Activated naive CD4-positive, alpha-beta T cell treated with anti-CD3 and anti-CD28 coated beads, Interleukin-2, amount 10 ng/mL, durations not matched to agents 7 days and 5 days (primary cell): ENCODE measurements at regions not wholly inside any gene's neighbourhood (a gene's known extent, or its start where the extent isn't known, plus 50 kb on each side); places are given as distances from the start of the nearest gene placed in this dataset.
"Not testable (repeated sequence)": the region's sequence is repeated elsewhere in the genome, so short reads cannot be mapped to it uniquely, and the experiment has no call there.

Experiments
- CTCF ChIA-PET: fragments of 350-600 bp; sonication (Branson Sonifier 250); formaldehyde crosslinking; loops from one replicate; lab custom pipeline; 2021; ENCODE audit warnings: antibody characterized with exemption; lab: Charles Lee
- DNase-seq: peaks from one replicate; pipeline ENCODE4 v3.0.0-alpha.2; 2020
- H3K27ac Mint-ChIP-seq: one replicate; pipeline ENCODE4 v1.8.0; 2021; ENCODE audit warnings: mild to moderate bottlenecking, moderate library complexity, mixed read lengths
- H3K27me3 Mint-ChIP-seq: one replicate; pipeline ENCODE4 v1.8.0; 2021; ENCODE audit warnings: mild to moderate bottlenecking, mixed read lengths
- H3K36me3 Mint-ChIP-seq: one replicate; pipeline ENCODE4 v1.8.0; 2021; ENCODE audit warnings: mixed read lengths
- H3K4me1 Mint-ChIP-seq: one replicate; pipeline ENCODE4 v1.8.0; 2021; ENCODE audit warnings: mixed read lengths
- H3K4me3 Mint-ChIP-seq: one replicate; pipeline ENCODE4 v1.8.0; 2021; ENCODE audit warnings: mild to moderate bottlenecking, moderate library complexity, mixed read lengths
- H3K9me3 Mint-ChIP-seq: one replicate; pipeline ENCODE4 v1.8.0; 2021; ENCODE audit warnings: mixed read lengths

DNA sequence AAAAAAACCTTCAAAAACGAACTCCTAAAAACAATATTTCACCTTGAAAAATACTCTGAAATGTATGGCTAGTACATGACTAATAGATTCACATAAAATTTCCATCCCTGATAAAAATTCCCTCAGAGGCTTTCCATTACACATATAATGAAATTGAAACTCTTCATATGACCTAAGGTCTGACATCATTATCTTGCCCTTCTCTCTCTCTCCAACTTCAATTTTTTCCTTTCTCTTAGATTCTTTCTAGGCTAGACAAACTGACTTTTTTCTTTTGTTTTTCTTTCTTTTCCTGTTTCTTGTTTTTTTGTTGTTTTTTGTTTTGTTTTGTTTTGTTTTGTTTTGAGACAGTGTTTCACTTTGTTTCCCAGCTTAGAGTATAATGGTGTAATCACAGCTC, 1220.5 kb downstream of the ROBO2 start:
- H3K27ac Mint-ChIP-seq, result no peak overlapping the region
- CTCF ChIA-PET, result interaction anchor here (0.6 kb wide), 1 partner anchor 26 kb away, joined by 3 read pairs; no protein-coding TSS in a partner anchor
- no peak for DNase-seq
- no peaks in the 10 kb centered on the region for H3K36me3 Mint-ChIP-seq
- H3K9me3 Mint-ChIP-seq, result peaks cover 17% of the 10 kb centered on the region
- H3K4me3 Mint-ChIP-seq, result no peak overlapping the region
- H3K27me3 Mint-ChIP-seq, result no peaks in the 10 kb centered on the region
- no peaks in the 10 kb centered on the region for H3K4me1 Mint-ChIP-seq

DNA sequence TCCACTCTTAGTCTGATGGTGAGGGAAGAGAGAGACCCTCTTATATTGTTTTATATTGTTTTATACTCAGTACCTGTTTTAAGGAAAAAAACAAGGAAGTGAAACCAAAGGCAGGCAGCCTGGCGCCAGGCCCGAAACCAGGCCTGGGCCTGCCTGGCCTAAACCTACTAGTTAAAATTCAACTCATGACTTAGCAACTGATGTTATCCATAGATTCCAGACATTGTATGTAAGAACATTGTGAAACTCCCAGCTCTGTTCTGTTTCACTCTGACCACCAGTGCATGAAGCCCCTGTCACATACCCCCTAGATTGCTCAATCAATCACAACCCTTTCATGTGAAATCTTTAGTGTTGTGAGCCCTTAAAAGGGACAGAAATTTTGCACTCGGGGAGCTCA, 1226.7 kb downstream of the ROBO2 start:
- H3K4me1 Mint-ChIP-seq, H3K4me3 Mint-ChIP-seq, H3K27me3 Mint-ChIP-seq, H3K36me3 Mint-ChIP-seq, CTCF ChIA-PET, H3K27ac Mint-ChIP-seq, DNase-seq: not testable (repeated sequence)
- H3K9me3 Mint-ChIP-seq, result peaks cover 17% of the 10 kb centered on the region

DNA sequence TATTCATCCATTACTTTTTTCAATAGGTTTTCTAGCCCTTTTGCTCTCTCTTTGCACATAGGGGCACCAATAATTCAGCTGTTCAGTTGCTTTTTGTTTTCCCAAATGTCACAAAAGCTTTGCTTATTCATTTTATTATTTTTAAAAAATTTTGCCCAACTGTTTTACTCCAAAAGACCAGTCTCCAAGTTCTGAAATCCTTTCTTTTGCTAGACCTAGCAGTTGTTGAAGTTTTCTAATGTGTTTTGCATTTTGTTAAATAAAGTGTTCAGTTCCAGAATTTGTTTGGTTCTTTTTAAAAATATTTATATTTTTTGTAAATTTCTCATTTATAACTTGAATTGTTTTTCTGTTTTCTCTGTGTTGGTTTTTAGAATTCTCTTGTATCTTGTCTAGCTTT, 1227.3 kb downstream of the ROBO2 start:
- no peak overlapping the region for H3K4me3 Mint-ChIP-seq
- H3K4me1 Mint-ChIP-seq, result no peaks in the 10 kb centered on the region
- CTCF ChIA-PET, result no interaction called here
- no peaks in the 10 kb centered on the region for H3K36me3 Mint-ChIP-seq
- H3K27ac Mint-ChIP-seq, result no peak overlapping the region
- peaks cover 17% of the 10 kb centered on the region for H3K9me3 Mint-ChIP-seq
- no peaks in the 10 kb centered on the region for H3K27me3 Mint-ChIP-seq
- no peak for DNase-seq

DNA sequence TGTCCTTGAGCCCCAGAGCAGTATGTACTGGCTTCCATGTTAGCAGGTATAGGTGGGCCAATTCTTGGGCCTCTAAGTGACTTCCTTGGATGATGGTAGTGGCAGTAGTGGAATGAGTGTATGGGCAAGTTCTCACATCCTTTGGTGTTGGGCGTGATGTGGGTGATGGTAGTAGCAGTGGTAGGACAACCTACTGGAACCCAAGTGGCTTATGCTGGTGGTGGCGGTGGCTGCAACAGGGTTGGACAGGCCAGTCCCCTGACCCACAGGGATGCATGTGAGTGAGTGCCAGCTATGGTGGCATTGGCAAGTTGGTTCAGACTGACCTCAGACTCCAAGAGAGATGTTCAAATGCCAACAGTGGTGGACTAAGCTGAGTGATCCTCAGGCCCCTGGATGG, 1228.2 kb downstream of the ROBO2 start:
- Mint-ChIP-seq H3K36me3 (no peaks in the 10 kb centered on the region), H3K9me3 (peaks cover 15% of the 10 kb centered on the region), H3K27me3 (no peaks in the 10 kb centered on the region), H3K4me1 (no peaks in the 10 kb centered on the region), H3K27ac (no peak overlapping the region), H3K4me3 (no peak overlapping the region)
- CTCF ChIA-PET, result no interaction called here
- no peak for DNase-seq

- Mint-ChIP-seq H3K4me3 (no peak overlapping the region), H3K27ac (no peak overlapping the region), H3K4me1 (no peaks in the 10 kb centered on the region), H3K27me3 (no peaks in the 10 kb centered on the region), H3K9me3 (peaks cover 15% of the 10 kb centered on the region), H3K36me3 (no peaks in the 10 kb centered on the region)
- no peak for DNase-seq
- CTCF ChIA-PET, result no interaction called here
These were observed 1229.1 kb downstream of the ROBO2 start for GRCh38 chr3:78268716-78269668.

DNA sequence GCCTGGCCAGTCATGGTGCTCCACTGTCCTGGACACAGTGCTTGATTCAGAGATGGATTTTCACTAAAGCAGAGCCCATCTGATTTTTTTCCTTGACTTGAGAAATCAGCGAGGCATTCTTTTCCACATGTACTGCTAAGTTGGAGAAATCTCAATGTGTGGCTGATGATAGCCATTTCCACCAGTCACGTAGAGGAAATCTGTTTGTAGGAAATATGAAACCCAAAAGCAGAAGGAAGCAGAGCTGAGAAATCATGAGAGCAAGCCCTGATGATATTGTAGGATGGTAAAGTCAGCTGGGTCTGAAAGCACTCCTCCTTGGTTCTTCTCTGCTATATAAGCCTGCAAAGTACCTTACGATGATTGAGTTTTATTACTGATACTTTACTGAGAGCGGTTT, 1233.4 kb downstream of the ROBO2 start:
- CTCF ChIA-PET, result no interaction called here
- Mint-ChIP-seq H3K4me3 (no peak overlapping the region), H3K36me3 (no peaks in the 10 kb centered on the region), H3K9me3 (no peaks in the 10 kb centered on the region), H3K27ac (no peak overlapping the region), H3K27me3 (no peaks in the 10 kb centered on the region), H3K4me1 (no peaks in the 10 kb centered on the region)
- DNase-seq, result no peak

DNA sequence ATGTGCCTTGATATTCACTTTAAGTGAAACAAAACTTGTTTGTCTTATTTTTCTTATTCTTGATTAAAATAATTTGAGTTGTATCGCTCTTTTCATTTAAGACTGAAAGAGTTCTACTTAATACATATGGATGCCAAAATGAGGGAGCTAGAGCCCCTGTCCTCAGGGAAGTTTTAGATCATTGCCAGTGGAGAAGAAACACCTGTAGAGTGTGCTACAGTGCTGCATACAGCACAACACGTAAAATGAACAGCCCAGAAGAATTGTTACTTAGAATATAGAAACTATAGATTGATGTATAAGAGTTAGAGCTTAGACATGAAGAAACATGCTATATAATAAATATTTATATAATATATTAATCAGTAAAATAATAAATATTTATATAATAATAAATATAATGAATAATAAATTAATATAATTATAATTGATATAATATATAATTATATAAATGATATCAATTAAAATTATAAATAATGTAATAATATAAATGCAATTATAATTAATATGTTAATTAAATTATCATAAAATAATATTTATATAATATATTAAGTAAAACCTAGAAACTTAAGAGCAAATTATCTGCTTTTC, 1234.7 kb downstream of the ROBO2 start:
- Mint-ChIP-seq H3K9me3 (no peaks in the 10 kb centered on the region), H3K27ac (no peak overlapping the region), H3K4me3 (no peak overlapping the region), H3K36me3 (no peaks in the 10 kb centered on the region), H3K4me1 (no peaks in the 10 kb centered on the region), H3K27me3 (no peaks in the 10 kb centered on the region)
- CTCF ChIA-PET, result no interaction called here
- DNase-seq, result no peak

DNA sequence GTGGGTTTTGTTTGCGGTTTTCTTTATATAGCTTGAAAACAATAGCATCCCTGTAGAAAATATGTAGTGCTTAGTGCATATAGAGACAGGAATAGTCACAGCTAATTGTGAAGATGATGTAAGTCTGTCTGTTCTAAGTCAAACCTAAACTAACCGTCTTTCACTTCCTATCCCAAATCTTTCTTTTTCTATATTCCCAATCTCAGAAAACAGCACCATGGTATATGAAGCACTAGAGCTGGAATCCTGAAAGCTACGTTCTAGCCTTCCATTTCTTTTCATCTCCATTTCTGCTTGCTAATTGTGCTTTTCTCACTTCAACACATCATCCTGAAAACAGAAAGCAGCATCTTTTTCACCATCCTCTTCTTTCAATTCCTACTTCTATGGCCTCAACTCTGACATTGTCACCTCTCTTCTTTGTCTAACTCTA, 1235.5 kb downstream of the ROBO2 start:
- no peak overlapping the region for H3K4me3 Mint-ChIP-seq
- H3K36me3 Mint-ChIP-seq, result no peaks in the 10 kb centered on the region

DNA sequence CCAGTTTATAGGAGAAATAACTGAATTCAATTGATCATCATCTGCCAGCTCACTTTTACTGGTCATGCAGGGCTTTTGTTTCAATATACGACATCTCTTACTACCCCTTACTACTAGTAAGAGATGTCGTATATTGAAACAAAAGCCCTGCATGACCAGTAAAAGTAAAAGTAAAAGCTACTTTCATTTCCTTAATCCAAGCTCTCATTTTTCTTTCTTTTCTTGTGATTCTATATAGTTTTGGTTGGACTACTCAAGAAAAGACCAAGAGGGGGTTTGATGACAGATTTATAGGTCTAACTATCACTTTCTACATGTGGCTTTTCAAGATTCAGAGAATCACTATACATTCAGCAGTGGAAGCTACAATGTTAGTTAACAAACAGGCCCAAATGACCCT, 1237.3 kb downstream of the ROBO2 start:
- DNase-seq, result no peak
- H3K27ac Mint-ChIP-seq, result no peak overlapping the region
- peaks cover 10% of the 10 kb centered on the region for H3K9me3 Mint-ChIP-seq
- H3K4me3 Mint-ChIP-seq, result no peak overlapping the region
- CTCF ChIA-PET, result no interaction called here
- H3K4me1 Mint-ChIP-seq, result no peaks in the 10 kb centered on the region
- H3K36me3 Mint-ChIP-seq, result no peaks in the 10 kb centered on the region
- H3K27me3 Mint-ChIP-seq, result no peaks in the 10 kb centered on the region

More for the DNA sequence above, 1235.5 kb downstream of the ROBO2 start:
- no peaks in the 10 kb centered on the region for H3K4me1 Mint-ChIP-seq
- CTCF ChIA-PET, result no interaction called here
- peaks cover 2% of the 10 kb centered on the region for H3K9me3 Mint-ChIP-seq
- no peak overlapping the region for H3K27ac Mint-ChIP-seq
- no peaks in the 10 kb centered on the region for H3K27me3 Mint-ChIP-seq
- no peak for DNase-seq

DNA sequence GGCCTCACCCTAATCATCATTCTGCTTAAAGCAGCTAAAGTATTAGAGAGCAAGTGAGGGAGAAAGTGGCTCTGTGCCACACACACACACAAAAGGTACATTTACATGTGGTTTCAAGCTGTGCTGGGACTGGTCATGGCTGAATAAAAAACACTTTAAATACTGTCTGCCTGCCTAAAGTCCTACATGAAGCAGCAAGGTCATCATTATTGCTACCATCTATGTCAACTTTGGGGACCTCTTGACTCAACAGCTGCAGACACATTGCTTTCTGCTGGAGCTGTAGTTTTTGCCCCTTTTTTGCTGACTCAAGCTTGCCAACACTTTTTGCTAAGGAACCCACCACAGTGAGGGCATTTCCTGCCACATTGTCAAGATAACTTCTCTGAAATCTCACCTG, 1237.9 kb downstream of the ROBO2 start:
- CTCF ChIA-PET, result no interaction called here
- Mint-ChIP-seq H3K27me3 (no peaks in the 10 kb centered on the region), H3K9me3 (peaks cover 14% of the 10 kb centered on the region), H3K4me1 (no peaks in the 10 kb centered on the region), H3K27ac (no peak overlapping the region), H3K4me3 (no peak overlapping the region), H3K36me3 (no peaks in the 10 kb centered on the region)
- no peak for DNase-seq

DNA sequence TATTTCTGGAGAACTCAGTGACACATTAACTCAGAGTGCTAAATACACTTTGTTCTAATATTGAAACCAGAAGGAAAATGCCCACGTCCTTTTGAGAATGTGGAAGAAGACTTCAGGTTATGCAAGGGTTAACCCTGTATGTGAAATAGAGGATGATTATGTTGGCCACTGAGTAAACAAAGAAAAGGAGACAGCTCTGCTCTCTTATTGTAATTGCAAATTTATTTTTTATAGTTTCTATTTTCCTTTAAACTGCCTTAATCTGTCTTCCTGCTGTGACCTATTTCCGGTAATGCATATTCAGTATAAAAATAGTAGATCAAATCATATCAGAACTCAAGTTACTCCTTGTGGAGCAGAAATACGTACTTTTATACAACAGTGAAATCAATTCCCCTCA, 1239.2 kb downstream of the ROBO2 start:
- Mint-ChIP-seq H3K27me3 (no peaks in the 10 kb centered on the region), H3K4me1 (no peaks in the 10 kb centered on the region), H3K27ac (no peak overlapping the region), H3K9me3 (peaks cover 15% of the 10 kb centered on the region), H3K4me3 (no peak overlapping the region), H3K36me3 (no peaks in the 10 kb centered on the region)
- no peak for DNase-seq
- CTCF ChIA-PET, result no interaction called here

GRCh38 chr3:78281381-78281780, 1241.5 kb downstream of the ROBO2 start:
- no peaks in the 10 kb centered on the region for H3K4me1 Mint-ChIP-seq
- H3K9me3 Mint-ChIP-seq, result peaks cover 15% of the 10 kb centered on the region
- DNase-seq, result no peak
- H3K27me3 Mint-ChIP-seq, result no peaks in the 10 kb centered on the region
- no peaks in the 10 kb centered on the region for H3K36me3 Mint-ChIP-seq
- H3K27ac Mint-ChIP-seq, result no peak overlapping the region
- CTCF ChIA-PET, result no interaction called here
- H3K4me3 Mint-ChIP-seq, result no peak overlapping the region

DNA sequence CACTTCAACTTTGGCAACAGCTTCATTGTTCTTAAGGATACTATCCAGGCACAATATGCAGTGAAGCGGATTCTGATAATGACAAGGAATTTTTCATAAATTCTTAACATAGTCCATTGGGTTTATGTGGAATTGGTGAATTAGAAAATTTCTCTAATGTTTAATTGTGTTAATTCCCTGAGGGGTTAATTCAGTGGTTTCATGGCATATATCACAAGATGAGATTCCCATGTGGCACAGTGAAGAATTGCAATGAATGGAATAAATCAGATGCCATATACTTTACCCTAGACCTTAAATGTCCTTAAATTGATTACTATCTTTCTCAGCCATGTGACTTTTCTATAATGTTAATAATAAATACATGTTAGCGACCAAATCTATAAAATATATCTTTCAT, 1244.1 kb downstream of the ROBO2 start:
- CTCF ChIA-PET, result no interaction called here

GRCh38 chr3:78285032-78285728, 1245.3 kb downstream of the ROBO2 start:
- Mint-ChIP-seq H3K36me3 (no peaks in the 10 kb centered on the region), H3K27ac (no peak overlapping the region), H3K4me3 (no peak overlapping the region), H3K27me3 (no peaks in the 10 kb centered on the region), H3K4me1 (no peaks in the 10 kb centered on the region), H3K9me3 (peaks cover 13% of the 10 kb centered on the region)
- DNase-seq, result no peak
- CTCF ChIA-PET, result no interaction called here

More for the DNA sequence above, 1244.1 kb downstream of the ROBO2 start:
- Mint-ChIP-seq H3K4me3 (no peak overlapping the region), H3K27ac (no peak overlapping the region), H3K4me1 (no peaks in the 10 kb centered on the region), H3K9me3 (peaks cover 15% of the 10 kb centered on the region), H3K27me3 (no peaks in the 10 kb centered on the region), H3K36me3 (no peaks in the 10 kb centered on the region)
- DNase-seq, result no peak
